RPMI7951 (cell line): ENCODE measurements at regions not wholly inside any gene's neighbourhood (a gene's known extent, or its start where the extent isn't known, plus 50 kb on each side); places are given as distances from the start of the nearest gene placed in this dataset.
A peak's percentile ranks its signal among the peaks of the same experiment; 100 is the strongest.

Experiments
- DNase-seq: peaks from one replicate; pipeline ENCODE4 v3.0.0-alpha.2; 2012; ENCODE audit warnings: low read depth

- no peak for DNase-seq
These were observed 548.5 kb downstream of the SLITRK1 start for GRCh38 chr13:83333614-83334388.

DNA sequence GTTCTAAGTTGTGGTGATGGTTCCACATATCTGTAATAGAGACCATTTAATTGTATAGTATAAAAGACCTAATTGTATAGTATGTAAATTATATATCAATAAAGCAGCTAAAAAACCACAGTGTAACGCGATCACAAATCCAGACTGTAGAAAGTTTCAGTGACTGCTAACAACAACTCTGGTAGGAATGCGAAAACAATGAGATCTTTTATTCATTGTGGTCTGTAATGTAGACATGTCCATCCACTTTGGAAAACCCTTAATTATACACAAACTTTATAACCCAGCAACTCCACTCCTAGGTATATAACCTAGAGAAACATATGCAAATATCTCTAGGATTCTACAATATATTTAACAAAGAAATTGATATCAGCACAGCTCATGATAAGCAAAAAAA is 549.5 kb downstream of the SLITRK1 start:
- DNase-seq, result no peak

DNA sequence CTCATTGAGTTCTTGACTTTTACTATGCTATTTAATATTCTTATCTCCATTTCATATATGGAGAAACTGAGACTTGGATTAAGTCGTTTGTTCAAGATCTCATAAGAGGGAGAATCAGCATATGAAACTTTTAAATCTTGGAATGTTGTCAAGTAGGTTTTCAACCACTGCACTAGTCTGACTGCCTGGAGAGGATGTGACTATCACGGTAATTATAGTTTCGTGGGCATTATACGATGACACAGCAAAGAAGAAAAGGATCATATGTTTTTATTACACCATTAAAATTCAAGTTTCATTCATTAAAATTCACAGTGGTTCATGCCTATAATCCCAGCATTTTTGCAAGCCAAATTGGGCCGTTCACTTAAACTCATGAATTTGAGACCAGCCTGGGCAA is 555.2 kb downstream of the SLITRK1 start:
- DNase-seq, result no peak

DNA sequence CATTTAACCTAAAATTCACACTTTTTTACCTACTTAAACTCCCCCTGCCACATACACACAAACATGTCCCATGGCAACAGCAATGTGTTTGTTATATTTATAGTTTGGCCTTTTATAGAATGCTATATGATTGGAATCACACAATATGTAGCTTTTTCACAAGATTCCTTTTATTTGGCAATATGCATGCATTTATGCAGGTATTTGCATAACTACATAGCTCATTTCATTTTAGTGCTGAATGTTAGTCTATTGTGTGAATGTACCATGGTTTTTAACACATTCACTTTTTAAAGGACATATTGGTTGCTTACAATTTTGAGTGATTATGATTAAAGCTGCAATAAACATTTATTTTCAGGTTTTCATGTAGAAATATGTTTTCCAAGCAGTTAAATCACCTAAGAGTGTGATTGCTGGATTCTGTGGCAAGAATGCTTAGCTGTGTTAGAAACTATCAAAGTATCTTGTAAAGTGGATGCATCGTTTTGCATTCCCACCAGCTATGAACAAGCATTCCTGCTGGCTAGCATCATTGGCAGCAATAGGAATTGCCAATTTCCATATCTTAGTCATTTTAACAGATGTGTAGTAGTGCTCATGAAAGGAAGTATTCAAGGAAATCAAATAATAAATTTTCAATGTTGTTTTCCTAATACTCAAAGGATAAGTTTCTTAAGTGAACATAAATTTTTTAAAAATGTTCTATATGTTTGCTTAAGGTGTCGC is 557.0 kb downstream of the SLITRK1 start:
- DNase-seq, result no peak

DNA sequence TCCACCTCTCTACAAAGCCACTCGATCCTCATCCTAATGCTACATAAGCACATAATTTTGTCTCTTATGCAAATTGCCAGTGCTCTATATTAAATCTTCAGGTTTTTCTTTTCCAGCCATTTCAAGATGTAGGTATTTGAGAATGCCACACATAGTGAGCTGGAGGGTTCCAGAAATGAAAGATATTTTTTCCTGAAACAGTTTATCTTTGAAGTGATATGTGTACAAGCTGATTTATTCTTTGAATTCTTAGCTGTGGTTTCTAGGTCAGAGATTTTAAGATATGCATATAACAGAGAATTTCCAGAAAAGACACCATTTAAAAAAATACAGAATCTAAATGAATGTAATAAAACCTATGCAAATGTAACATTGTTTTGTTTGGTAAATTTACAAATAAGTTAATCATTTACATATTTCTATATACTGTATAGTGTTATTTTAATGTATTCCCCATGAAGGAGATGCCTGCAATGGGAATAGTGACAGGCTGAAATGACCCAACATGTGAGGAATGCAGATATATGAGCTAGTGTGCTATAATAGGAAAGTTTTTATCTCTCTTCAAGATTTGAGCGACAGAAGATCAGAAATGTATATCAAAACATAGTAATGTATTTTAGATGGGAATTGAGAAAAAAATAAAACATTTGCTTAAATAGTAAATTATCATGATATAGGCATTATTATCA is 570.2 kb downstream of the SLITRK1 start:
- no peak for DNase-seq

GRCh38 chr13:83298617-83299016 is 583.7 kb downstream of the SLITRK1 start:
- no peak for DNase-seq

DNA sequence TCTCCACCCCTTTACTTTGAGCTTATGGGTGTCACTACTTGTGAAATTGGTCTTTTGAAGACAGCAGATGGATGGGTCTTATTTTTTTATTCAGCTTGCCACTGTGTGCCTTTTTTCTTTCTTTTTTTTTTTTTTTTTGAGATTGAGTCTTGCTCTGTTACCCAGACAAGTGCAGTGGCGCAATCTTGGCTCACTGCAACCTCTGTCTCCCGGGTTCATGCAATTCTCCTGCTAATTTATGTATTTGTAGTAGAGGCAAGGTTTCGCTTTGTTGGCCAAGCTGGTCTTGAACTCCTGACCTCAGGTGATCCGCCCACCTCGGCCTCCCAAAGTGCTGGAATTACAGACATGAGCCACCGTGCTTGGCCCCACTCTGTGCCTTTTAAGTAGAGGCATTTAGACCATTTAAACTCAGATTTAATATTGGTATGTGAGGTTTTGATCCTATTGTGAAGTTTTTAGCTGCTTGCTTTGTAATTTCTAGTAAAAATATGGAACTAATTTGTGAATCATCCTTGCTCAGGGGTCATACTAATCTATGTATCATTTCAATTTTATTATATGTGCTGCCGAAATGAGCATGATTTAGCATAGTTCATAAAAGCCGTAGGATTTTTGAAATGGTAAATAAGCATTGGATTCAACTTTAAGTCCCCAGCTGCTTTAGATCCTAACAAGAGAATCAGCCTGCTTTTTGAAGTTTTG is 584.5 kb downstream of the SLITRK1 start:
- no peak for DNase-seq

DNA sequence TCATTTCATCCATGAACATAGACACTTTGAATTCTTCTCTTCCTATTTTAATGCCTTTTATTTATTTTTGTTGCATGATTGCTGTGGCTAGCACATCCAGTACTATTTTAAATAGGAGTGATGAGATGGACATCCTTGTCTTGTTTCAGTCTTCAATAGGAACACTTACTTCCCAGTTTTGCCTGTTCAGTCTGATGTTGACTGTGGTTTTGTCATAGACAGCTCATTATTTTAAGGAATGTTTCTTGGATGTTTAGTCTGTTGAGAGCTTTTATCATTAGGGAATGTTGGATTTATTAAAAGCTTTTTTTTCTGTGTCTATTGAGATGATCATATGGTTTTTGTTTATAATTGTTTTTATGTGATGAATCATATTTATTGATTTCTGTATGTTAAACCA is 586.6 kb downstream of the SLITRK1 start:
- DNase-seq, result no peak

DNA sequence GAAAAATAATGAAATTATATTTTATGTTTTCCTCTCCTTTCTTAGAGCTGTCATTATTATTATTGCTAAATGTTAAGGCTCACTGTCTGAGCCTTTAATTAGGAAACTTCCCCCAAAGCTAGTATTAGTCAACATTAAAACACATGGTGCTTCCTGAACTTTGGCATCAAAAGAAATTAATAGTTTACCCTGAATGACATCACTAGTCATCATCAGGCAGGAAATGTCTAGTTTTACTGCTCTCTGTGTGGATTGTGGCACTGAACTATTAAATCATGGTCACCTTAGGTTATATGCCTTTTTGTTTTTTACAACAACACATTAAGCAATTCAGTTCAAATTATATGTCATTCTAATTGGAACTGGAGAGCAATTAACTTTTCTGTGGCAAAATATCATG is 595.5 kb downstream of the SLITRK1 start:
- no peak for DNase-seq

DNA sequence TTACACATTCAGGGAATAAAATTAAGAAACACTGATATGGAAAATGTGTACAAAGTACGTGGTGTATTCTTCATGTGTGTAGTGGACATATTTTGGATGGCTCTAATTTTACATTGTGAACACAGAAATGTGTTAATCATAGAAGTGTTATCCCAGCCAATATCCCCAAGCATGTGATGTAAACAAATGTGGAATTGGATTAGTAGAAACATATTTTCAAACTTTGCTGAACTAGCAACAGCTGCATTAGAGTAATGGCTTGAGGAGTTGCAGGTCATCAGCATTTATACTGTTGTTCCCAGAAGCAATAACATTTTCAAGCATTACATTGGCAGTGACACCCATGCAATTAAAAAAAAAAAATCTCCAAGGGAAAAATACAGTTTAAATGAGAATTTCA is 600.6 kb downstream of the SLITRK1 start:
- DNase-seq, result no peak

DNA sequence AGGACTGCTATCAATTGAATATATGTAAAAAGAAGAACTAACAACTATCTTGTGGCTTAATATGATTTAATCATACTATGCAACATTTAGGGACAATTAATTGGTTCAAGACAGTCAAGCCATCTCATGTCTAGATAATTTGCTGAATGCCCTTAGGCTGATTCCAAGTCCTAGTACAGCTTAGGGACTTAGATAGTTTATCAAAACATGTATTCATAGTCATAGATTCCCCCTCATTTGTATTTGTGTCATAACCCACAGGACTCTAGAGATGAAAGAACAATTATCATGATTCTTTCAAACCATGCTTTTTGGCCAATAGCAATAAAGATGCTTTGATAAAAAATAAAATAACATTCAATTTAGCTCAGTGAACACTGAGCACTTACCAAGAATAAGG is 607.6 kb downstream of the SLITRK1 start:
- no peak for DNase-seq

GRCh38 chr13:83272652-83273240 is 609.5 kb downstream of the SLITRK1 start:
- no peak for DNase-seq

DNA sequence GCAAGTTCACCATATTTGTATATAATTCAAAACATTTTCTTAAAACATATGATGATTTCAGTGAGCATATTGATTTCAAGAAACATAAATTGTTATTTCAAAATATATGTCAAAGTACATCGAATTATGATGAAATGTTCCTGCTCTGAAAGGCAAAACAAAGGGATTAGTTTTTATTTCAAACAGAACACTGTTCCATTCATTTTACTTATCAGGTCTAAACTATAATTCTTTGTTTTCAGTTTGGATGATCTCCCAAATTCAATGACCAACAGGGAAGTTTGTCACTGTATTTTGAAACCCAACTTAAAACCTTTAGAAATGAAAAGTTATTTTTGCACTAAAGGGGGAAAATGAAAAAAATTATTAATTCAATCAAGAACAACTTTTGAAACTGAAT is 610.2 kb downstream of the SLITRK1 start:
- no peak for DNase-seq

DNA sequence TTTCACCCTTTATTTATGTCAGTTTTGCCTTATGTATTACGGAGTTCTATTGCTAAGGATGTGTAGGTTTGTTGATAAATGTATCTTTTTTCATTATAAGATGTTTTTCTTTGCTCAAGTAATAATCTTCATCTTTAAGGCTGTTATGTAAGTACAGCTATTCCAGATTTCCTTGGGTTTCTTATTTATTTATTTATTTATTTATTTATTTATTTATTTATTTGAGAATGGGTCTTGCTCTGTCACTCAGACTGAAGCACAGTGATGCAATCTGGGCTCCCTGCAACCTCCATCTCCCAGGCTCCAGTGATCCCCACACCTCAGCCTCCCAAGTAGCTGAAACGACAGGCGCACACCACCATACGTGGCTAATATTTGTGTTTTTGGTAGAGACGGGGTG is 617.0 kb downstream of the SLITRK1 start:
- DNase-seq, result no peak

DNA sequence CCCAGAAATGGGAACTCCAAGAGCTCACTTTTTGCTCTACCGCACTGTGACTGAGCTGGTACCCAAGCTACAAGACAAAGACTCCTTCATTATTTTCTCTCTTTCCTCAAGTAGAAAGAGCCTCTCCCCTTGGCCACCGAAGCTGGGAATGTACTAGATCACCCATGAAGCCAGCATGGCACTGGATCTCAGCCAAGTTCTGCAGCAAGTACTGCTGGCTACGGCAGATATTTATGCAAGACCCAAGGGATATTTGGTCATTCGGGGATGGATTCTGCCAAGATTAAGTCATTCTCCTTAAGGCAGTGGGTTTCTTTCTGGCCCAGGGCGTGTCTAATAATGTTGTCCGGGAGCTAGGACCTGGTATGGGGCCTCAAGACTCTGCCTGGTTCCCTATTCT is 633.5 kb downstream of the SLITRK1 start:
- no peak for DNase-seq

- no peak for DNase-seq
These were observed 649.6 kb downstream of the SLITRK1 start for GRCh38 chr13:83232626-83233025.

- DNase-seq, result no peak
These were observed 652.5 kb downstream of the SLITRK1 start for GRCh38 chr13:83229574-83230305.

DNA sequence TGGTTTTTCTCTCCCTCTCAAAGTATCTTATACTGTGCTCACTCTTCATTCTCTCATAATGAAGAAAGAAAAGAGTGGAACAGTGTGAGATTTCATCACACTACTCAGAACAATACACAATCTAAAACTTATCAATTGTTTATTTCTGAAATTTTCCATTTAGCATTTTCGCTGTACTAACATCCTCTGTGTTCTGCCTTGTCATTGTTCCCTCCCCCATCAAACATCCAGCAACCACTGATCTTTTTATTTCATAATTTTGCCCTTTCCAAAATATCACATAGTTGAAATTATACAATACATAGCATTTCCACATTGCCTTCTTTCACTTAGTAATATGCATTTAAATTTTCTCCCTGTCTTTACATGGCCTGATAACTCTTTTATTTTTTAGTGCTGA is 658.7 kb downstream of the SLITRK1 start:
- no peak for DNase-seq

GRCh38 chr13:83221813-83222241 is 660.4 kb downstream of the SLITRK1 start:
- DNase-seq, result peak; percentile 40

DNA sequence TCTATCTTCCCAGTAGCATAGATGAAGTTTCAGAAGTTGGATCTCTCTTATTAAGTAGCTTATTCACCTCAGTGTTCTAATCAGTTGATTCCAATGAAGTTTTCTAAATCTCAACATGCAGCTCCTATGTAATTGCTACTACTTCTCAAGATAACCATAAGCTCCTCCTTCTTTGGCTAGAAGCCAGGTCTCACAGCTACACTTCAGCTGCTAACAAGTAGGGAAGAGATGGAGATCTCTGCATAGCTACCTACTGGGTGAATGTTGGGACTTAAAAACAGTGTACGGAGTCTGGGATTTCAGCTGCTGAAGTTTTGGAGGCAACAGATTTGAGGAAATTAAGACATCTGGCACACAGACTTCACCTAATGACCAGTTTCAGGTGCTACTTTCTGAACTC is 661.0 kb downstream of the SLITRK1 start:
- DNase-seq, result peak; percentile 24

- DNase-seq, result no peak
These were observed 662.0 kb downstream of the SLITRK1 start for GRCh38 chr13:83220241-83220640.
